Fibroblast of skin of left quadriceps (primary cell): ENCODE measurements at regions not wholly inside any gene's neighbourhood (a gene's known extent, or its start where the extent isn't known, plus 50 kb on each side); places are given as distances from the start of the nearest gene placed in this dataset.
"Not testable (repeated sequence)": the region's sequence is repeated elsewhere in the genome, so short reads cannot be mapped to it uniquely, and the experiment has no call there.

Experiments
- DNase-seq, 2 experiments: peaks; one replicate each; pipeline ENCODE4 v3.0.0-alpha.2; 2013; ENCODE audit warnings: low read depth in 2 of 2

GRCh38 chr4:111031001-111031579 lies 408.2 kb upstream of the PITX2 start:
- DNase-seq: peak; percentile 15 to 24

GRCh38 chr4:111031596-111031995 lies 408.7 kb upstream of the PITX2 start:
- peak; percentile 18 to 20 for DNase-seq

GRCh38 chr4:111037591-111038360 lies 414.9 kb upstream of the PITX2 start:
- DNase-seq: no peak

GRCh38 chr4:111040904-111041303 lies 418.0 kb upstream of the PITX2 start:
- DNase-seq: no peak

GRCh38 chr4:111043286-111043685 lies 420.4 kb upstream of the PITX2 start:
- DNase-seq: no peak

GRCh38 chr4:111045992-111046391 lies 423.1 kb upstream of the PITX2 start:
- no peak for DNase-seq

- DNase-seq: no peak
Measured at GRCh38 chr4:111046811-111047210, 423.9 kb upstream of the PITX2 start.

GRCh38 chr4:111048316-111048715 lies 425.4 kb upstream of the PITX2 start:
- no peak for DNase-seq

- peak; percentile 48 to 50 for DNase-seq
Measured at GRCh38 chr4:111064342-111064993, 441.6 kb upstream of the PITX2 start.

- no peak for DNase-seq
Measured at GRCh38 chr4:111066001-111066400, 443.1 kb upstream of the PITX2 start.

GRCh38 chr4:111066447-111066846 lies 443.6 kb upstream of the PITX2 start:
- no peak for DNase-seq

GRCh38 chr4:111066887-111067286 lies 444.0 kb upstream of the PITX2 start:
- DNase-seq: peak in 1 of 2 experiments; percentile 15

- DNase-seq: no peak
Measured at GRCh38 chr4:111068883-111069282, 446.0 kb upstream of the PITX2 start.

GRCh38 chr4:111070390-111070789 lies 447.5 kb upstream of the PITX2 start:
- no peak for DNase-seq

GRCh38 chr4:111074523-111075114 lies 451.7 kb upstream of the PITX2 start:
- DNase-seq: no peak

- DNase-seq: not testable (repeated sequence)
Measured at GRCh38 chr4:111076299-111076698, 453.4 kb upstream of the PITX2 start.

GRCh38 chr4:111108153-111108552 lies 485.3 kb upstream of the PITX2 start:
- DNase-seq: no peak

- peak in 1 of 2 experiments; percentile 6 for DNase-seq
Measured at GRCh38 chr4:111113591-111113990, 490.7 kb upstream of the PITX2 start.

- DNase-seq: no peak
Measured at GRCh38 chr4:111115881-111116280, 493.0 kb upstream of the PITX2 start.

- DNase-seq: no peak
Measured at GRCh38 chr4:111120191-111120590, 497.3 kb upstream of the PITX2 start.

- DNase-seq: no peak
Measured at GRCh38 chr4:111126340-111126739, 503.5 kb upstream of the PITX2 start.

GRCh38 chr4:111127841-111128240 lies 505.0 kb upstream of the PITX2 start:
- peak in 1 of 2 experiments; percentile 8 for DNase-seq

GRCh38 chr4:111128327-111128726 lies 505.4 kb upstream of the PITX2 start:
- no peak for DNase-seq
